Neural progenitor cell (in vitro differentiated cells): ENCODE measurements at regions not wholly inside any gene's neighbourhood (a gene's known extent, or its start where the extent isn't known, plus 50 kb on each side); places are given as distances from the start of the nearest gene placed in this dataset.

Experiments used
- EZH2 ChIP-seq: fragments of 200-600 bp; sonication (generic); IDR thresholded peaks from 2 replicates; pipeline ENCODE4 v1.6.1; 2017; ENCODE audit warnings: antibody characterized with exemption, mild to moderate bottlenecking, moderate library complexity
- TF ChIP-seq, protein P1 (sequence below): fragments of 200-600 bp; sonication (generic); IDR thresholded peaks from 2 replicates; pipeline ENCODE4 v1.5.1; 2017; ENCODE audit warnings: antibody characterized with exemption, mild to moderate bottlenecking

GRCh38 chr15:46450112-46450809 lies 815.4 kb downstream of the SQOR start:
- TF ChIP-seq EZH2: no peak
- TF ChIP-seq, protein P1, sequence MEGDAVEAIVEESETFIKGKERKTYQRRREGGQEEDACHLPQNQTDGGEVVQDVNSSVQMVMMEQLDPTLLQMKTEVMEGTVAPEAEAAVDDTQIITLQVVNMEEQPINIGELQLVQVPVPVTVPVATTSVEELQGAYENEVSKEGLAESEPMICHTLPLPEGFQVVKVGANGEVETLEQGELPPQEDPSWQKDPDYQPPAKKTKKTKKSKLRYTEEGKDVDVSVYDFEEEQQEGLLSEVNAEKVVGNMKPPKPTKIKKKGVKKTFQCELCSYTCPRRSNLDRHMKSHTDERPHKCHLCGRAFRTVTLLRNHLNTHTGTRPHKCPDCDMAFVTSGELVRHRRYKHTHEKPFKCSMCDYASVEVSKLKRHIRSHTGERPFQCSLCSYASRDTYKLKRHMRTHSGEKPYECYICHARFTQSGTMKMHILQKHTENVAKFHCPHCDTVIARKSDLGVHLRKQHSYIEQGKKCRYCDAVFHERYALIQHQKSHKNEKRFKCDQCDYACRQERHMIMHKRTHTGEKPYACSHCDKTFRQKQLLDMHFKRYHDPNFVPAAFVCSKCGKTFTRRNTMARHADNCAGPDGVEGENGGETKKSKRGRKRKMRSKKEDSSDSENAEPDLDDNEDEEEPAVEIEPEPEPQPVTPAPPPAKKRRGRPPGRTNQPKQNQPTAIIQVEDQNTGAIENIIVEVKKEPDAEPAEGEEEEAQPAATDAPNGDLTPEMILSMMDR: no peak
